HG02885 (cell line): ENCODE measurements at regions not wholly inside any gene's neighbourhood (a gene's known extent, or its start where the extent isn't known, plus 50 kb on each side); places are given as distances from the start of the nearest gene placed in this dataset.

Source experiments
- ATAC-seq: cut with Tn5 transposase; IDR thresholded peaks from one replicate; pipeline ENCODE4 v1.9.1; 2021; ENCODE audit warnings: mild to moderate bottlenecking; ENCODE audit not compliant: unreplicated experiment, poor library complexity

GRCh38 chr9:14366076-14366475 lies 52.1 kb upstream of the NFIB start:
- ATAC-seq, result no peak

GRCh38 chr9:14365670-14366069 lies 51.7 kb upstream of the NFIB start:
- ATAC-seq, result no peak
